Gastroesophageal sphincter (tissue), 3 donors: ENCODE measurements at regions not wholly inside any gene's neighbourhood (a gene's known extent, or its start where the extent isn't known, plus 50 kb on each side); places are given as distances from the start of the nearest gene placed in this dataset.

Experiments
- EP300 ChIP-seq: sonication (generic); formaldehyde crosslinking; IDR thresholded peaks from one replicate; pipeline ENCODE4 v1.6.1; 2017; ENCODE audit warnings: antibody characterized with exemption, mild to moderate bottlenecking
- TF ChIP-seq, protein P1 (sequence below), 4 experiments: fragments of 200-600 bp in 2 of 4; fragments of 450-650 bp in 2 of 4; sonication (generic) in 1 of 4; IDR thresholded peaks; one replicate each; pipeline ENCODE4 v1.5.1; 2017 to 2019; ENCODE audit warnings: antibody characterized with exemption in 4 of 4, mild to moderate bottlenecking in 2 of 4, moderate library complexity in 2 of 4

DNA sequence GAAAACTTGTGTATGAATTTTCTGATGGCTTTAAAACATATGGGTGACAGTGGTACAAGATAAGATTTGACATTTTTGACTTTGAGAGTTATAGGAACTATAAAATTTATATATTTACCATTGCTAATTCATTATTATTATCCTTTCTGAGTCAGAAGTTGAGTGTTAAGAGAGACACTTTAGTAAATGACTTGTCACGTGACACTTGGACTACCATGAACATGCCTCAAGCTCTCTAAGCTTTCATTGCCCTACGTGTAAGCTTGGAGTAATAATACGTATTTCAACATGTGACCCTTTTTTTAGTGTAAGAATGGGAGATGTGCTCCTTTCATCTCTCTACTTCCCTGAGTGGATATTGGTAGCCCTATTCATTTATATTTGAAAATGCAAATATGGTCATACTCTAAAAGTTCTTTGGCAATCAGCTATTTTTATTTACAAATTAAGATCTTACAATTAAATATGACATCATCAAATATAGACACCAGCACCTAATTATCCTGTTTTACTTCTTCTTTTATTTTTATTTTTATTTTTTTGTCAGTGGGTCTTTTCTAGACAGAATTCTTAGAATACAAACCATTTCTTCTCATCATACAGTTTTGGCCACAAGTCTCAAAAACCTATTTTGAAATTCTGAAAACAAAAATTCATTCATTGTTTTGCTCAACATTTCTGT is 837.0 kb downstream of the PDHA2 start:
- TF ChIP-seq, protein P1, sequence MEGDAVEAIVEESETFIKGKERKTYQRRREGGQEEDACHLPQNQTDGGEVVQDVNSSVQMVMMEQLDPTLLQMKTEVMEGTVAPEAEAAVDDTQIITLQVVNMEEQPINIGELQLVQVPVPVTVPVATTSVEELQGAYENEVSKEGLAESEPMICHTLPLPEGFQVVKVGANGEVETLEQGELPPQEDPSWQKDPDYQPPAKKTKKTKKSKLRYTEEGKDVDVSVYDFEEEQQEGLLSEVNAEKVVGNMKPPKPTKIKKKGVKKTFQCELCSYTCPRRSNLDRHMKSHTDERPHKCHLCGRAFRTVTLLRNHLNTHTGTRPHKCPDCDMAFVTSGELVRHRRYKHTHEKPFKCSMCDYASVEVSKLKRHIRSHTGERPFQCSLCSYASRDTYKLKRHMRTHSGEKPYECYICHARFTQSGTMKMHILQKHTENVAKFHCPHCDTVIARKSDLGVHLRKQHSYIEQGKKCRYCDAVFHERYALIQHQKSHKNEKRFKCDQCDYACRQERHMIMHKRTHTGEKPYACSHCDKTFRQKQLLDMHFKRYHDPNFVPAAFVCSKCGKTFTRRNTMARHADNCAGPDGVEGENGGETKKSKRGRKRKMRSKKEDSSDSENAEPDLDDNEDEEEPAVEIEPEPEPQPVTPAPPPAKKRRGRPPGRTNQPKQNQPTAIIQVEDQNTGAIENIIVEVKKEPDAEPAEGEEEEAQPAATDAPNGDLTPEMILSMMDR (IDR thresholded peaks at IDR 0.05), result no peak
- TF ChIP-seq EP300, result no peak
